ENCODE measurements at regions not wholly inside any gene's neighbourhood (a gene's known extent, or its start where the extent isn't known, plus 50 kb on each side); places are given as distances from the start of the nearest gene placed in this dataset.

- no peak for TF ChIP-seq CTCF (IDR thresholded peaks at IDR 0.05; ENCODE audit: low read depth, low read length, poor library complexity, severe bottlenecking)
- TF ChIP-seq EZH2phosphoT487 (IDR thresholded peaks at IDR 0.05; ENCODE audit: borderline replicate concordance, low read length): no peak
Measured at GRCh38 chr15:95549168-95549738, 781.2 kb upstream of the NR2F2 start.

Measured in DOHH2 (cell line).